Fibroblast of upper back skin (primary cell): ENCODE measurements at regions not wholly inside any gene's neighbourhood (a gene's known extent, or its start where the extent isn't known, plus 50 kb on each side); places are given as distances from the start of the nearest gene placed in this dataset.
A peak's percentile ranks its signal among the peaks of the same experiment; 100 is the strongest.

ENCODE experiments used
- DNase-seq: peaks from one replicate; pipeline ENCODE4 v3.0.0-alpha.2; 2013

DNA sequence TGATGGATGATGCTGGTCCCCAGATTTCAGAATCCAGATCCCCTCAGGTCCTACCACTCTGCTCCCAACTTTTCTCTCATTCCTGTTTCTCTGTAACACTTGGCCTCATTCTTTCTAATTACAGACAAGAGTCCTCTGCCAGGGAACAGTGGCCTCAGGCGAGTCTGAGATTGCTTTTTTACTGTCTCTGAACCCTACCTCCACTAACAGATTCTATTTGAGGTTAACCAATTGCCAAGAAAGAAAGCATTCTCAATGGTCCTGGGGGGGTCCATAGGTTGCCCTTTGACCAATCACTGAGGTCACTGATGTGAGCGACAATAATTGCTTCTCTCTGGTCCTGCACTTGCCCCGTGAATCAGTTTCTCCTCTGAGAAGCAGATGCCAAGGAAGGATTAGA is 145.2 kb upstream of the TMEM108 start:
- DNase-seq = no peak

DNA sequence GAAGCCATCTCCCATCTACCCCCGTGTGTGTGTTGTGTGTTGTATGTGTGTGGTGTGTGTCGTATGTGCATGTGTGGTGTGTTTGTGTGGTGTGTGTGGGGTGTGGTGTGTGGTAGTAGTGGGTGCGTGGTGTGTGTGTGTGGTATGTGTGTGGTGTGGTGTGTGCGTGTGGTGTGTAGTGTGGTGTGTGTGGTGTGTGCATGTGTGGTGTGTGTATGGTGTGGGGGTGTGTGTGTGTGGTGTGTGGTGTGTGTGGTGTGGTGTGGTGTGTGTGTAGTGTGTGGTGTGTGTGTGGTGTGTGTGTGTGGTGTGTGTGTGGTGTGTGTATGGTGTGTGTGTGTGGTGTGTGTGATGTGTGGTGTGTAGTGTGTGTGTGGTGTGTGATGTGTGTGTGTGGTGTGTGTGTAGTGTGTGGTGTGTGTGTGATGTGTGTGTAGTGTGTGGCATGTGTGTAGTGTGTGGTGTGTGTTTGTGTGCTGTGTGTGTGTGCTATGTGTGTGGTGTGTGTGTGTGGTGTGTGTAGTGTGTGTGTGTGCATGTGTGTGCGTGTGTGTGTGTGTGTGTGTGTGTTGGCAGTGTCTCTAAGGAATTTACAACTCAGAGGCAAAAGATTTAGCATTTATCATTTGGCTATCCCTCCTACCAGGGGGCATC is 156.3 kb upstream of the TMEM108 start:
- DNase-seq = no peak

DNA sequence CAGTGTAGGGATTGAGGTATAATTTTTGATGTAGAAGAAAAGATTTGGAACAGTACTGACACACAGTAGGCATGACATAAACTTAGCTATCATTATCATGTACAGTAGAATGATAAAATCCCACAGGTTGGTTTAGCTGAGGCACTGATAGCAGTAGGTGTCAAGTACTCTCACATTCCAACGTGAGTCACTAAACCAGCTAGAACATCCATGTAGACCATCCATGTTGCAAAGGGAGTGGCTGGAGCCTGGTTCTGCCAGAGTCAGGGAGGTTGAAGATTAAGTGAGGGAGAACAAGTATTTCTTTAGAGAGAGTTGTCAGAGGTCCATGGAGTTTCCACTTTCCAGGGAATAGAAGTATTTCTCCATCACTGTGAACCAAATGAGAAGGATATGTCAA is 157.2 kb upstream of the TMEM108 start:
- no peak for DNase-seq

DNA sequence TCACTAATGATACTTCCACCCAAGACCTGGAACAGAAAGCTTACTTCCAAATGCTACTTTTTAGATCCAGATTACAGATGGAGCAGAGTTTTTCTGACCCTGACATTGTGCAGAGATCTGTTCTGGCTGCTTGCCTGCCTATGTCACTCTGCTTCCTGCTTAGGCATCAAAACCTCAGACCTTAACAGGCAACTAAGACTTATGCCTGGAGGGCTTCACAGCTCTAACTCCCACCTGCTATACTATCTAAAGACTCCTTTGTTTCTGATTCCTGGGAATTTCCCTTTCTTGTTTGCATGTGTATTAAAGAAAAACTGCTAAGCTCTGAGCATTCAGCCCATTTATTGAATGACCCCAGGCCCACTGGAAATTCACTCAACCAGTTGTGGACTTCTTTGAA is 157.4 kb upstream of the NPHP3 start:
- DNase-seq = no peak

DNA sequence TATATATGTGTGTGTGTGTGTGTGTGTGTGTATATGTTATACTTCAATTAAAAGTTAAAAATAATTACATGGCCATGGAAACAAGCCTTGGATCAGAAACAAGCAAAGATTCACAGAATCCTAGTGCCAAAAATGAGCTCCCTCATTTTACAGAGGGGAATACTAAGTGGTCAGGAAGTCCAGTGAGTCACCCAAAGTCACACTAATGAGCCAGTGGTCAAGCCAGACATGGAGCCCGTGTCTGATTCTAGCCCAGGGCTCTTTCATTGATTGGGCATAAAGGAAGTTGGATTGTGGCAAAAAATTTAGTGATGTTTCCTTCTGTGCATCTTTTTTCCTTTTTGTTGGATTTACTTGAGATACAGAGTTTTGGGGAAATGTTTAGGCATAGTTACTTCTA is 152.5 kb upstream of the NPHP3 start:
- no peak for DNase-seq

DNA sequence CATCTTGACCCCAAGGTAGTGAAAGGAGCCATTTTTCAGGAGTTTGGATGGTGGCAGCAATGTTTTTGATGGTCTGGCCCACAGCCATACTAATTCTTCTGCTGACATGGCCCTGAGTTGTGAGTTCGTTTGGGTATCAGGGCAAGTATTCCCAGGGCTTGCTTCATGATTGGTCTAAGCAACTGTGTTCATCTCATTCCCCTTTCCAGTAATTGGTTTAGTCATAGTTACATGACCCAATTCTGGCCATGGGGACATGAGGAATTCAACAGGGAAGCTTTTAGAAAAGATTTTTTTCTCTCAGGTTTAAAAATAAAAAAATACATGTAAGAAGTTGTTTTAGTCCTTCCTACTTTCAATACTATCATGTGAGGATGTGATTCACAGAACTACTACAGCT is 150.5 kb upstream of the NPHP3 start:
- no peak for DNase-seq

DNA sequence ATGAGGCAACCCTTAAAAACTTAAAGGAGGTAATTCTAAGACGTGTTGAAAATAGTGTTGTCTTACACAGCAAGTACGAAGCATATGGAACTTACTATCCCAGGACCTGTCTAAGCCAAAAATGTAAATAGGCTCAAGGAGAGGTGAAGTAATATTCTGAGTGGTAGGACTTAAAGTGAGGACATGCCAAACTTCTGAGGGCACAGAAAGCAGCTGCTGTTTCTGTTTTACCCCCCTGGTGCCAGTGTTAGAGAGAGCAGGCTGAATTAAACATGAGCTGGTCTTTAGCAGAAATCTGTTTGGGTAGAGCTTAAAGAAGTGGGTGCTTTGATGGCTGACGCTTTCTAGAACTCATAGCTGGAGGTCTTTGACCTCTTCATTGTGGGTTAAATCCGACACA is 149.7 kb upstream of the NPHP3 start:
- no peak for DNase-seq

DNA sequence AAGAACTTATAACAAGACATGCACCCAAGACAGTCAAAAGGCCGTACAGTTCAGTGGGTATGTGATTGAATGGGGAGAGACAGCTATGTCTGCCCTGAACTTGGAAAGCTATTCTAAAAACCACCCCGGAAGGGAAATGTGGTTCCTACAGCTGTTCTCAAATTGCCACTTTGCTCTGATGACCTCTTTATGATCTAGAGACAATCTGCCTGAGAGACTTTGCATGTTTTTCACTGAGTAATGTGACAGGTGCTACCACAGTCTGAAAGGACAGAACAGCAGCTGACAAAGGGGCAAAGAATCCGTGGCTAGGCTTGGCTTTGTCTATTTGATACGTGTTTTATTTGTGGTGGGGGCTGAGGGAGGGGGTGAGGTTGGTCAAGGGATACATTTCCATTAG is 148.3 kb upstream of the NPHP3 start:
- DNase-seq = peak; percentile 9

DNA sequence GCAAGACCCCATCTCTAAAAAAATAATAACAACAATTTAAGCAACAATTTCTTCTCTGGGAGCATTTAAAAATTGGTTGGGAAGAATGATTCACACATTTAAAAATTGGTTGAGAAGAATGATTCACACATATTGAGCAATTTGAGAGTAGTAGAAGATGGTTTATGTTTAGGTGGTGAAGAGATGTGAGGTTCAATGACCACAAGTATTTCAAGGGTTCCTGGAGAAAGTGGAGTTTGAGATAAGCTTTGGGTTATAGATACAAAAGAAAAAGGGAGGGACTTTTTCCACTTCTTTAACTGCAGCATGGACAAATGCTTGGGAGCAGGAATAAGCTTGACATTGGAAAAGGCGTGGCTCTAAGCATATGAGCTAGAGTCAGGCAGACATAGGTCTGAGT is 145.7 kb upstream of the NPHP3 start:
- DNase-seq = peak; percentile 28

DNA sequence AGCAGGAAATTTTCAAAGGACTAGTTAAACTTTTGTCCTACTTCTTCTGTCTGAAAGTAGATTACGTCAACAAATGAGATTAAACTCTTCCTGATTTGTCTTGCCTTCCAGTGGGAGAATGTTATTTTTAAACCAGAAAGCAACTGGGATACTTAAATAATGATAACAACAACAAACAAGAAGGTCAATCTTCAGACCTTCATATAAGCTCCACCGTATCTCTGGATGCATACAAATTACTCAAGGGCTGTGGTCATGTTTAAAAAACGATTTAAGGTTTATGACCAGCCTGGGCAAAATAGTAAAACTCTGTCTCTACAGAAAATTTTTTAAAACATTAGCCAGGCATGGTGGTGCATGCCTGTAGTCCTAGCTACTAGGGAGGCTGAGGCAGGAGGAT is 145.3 kb upstream of the NPHP3 start:
- DNase-seq = no peak

DNA sequence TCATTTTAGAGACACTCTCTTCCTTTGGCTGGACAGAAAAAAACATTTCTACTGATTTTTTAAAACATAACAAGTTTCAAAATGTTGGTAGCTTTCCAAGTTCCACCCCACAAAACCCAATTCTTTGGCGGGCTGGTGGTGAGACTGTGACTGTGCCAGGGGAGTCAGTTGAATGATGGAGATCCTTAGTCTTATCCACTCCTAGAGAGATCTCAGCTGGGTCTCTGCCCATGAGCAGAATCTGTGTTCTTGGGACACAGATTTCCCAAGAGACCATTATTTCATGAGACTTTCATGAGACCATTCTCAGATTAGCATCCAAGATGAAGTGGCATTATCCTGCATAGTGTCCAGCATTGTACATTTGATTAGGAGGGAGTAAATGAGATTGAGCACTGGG is 135.1 kb upstream of the NPHP3 start:
- no peak for DNase-seq

DNA sequence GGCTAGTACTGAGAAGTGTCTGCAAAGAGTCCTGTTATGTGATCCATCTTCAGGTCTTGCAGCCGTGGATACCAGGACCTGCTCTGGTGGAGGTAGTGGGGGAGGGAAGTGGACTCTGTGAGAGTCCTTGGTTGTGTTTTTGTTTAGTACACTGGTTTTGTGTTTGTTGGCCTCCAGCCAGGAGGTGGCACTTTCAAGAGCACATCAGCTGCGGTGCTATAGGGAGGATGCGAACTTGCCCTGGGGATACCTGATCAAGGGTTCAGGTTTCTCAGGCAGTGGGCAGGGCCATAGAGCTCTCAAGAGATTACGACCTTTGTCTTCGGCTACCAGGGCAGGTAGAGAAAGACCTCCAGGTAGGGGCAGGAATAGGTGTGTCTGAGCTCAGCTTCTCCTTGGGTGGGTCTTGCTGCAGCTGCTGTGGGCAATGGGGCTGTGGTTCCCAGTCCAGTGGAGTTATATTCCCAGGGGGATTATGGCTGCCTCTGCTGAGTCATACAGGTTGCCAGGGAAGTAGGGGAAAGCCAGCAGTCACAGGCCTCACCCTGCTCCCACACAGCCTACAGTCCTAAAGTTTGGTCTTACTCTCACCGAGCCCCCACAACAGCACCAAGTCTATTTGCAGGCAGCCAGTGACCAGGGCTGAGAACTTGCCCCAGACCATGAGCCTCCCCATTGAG is 132.8 kb upstream of the NPHP3 start:
- no peak for DNase-seq

DNA sequence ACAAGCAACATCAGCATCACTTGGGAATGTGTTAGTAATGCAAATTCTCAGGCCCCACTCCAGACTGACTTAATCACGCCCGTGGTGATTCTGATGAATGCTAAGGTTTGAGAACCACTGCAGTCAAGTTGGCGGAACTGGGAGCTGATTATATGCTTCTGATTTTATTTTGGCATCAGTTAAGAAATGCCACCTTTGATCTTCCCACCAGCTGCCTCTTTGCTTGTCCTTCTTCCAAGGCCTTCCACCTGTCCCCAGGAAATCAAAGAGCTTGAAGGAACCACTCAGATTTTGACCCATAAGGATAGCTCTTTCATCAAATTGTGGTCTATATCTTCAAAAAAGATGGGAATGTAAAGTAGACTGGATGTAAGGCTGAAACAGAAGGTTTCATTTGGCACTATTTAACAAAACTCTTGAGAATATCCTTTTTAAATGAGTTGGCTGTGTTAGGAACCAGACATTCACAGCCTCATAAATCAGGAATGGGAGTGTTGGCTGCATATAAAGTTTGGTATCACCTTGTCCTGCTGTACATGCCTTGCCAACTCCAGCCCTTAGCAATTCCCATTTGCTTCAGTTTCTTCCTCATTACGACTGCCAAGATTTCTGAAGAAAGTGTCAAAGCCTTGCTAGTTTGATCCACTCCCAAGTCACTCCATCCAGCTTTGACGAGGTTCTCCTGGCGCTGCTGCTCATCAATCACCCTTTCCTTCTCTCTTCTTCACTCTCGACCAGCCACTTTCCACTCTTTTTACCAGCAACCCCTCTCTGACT is 125.8 kb upstream of the NPHP3 start:
- no peak for DNase-seq

DNA sequence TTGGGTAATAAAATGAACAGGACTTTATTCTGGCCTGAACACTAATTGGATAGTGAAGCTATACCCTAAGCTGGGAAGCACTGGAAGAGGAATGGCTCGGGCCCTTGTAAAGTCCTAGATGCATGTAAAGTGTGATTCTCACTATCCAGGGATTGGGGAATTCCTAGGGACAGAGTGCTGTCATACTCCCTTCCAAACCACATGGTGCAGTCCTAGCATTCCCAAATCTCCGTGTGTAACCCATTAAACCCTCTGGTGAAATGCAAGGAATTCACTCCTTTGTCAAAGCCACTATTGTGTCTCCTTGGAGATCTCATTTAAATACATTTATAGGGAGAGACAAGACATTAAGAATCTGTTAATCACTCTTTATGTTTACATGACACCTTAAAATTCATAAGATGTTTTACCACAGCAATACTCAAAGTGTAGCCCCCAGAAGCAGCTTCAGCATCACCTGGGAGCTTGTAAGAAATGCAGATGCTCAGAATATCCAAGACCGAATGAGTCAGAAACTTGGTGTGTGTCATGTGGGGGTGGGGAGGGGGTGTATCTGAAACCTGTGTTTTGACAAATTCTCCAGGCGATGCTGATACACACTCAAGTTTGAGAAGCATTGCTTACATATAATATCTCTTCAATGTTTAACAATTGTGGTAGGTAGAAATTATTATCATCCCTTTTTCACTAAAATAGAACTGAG is 121.8 kb upstream of the NPHP3 start:
- DNase-seq = no peak

DNA sequence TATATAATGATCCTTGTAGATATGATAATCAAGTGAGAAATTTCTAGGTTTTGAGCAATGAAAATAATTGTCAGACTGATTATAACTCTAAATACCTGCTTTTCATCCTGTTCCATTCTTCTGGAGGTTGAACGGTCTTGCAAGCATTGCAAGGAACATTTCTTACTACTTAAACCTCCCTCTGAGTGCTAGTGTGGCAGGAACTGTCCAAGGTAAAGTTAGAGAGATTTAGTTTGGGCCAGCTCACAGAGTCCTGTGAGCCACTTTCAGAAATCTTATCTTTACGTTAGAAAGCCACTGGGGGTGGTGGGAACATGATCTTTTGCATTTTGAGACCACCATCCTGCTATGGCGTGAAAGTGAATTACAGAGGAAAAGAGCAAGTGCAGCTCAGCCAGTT is 121.1 kb upstream of the NPHP3 start:
- no peak for DNase-seq

DNA sequence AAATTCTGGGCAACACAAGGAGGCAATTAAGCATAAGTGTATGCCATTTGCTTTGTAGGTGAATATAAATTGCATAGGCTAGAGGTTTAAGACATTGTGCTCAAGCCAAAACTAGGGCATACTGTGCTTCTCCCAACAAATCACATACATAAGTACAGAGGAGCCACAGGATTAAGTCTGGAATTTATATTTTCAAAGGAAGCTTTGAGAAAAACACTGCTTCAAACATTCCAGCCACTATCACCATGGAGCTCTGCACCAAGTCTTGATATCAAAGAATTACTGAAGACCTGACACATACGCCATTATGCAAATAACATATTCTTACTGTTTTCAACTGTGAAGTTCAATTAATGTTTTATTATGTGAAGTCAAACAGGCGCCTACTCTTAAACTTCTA is 119.4 kb upstream of the NPHP3 start:
- DNase-seq = no peak

DNA sequence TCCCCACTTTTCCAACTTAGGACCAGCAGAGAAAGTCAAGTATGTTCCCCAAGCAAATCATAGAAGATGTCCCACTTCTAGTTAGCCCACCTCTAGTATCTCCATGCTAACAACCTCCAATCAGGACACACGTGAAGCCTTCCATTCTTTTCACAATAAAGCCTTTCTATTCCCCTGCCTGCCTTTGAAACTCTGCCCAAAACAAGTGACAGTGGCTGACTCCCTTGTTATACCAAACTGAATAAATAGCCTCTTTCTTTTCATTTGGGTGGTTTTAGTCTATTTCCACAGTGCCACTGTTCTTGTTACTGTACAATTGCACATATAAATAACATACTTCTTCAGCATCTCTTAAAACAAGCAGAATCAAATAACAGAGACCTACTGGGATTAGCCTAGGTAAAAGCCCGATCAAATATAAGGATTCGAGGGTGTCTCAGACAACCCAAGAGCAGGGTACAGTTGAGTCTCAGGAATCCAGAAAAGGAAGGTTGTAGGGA is 118.0 kb upstream of the NPHP3 start:
- DNase-seq = no peak

DNA sequence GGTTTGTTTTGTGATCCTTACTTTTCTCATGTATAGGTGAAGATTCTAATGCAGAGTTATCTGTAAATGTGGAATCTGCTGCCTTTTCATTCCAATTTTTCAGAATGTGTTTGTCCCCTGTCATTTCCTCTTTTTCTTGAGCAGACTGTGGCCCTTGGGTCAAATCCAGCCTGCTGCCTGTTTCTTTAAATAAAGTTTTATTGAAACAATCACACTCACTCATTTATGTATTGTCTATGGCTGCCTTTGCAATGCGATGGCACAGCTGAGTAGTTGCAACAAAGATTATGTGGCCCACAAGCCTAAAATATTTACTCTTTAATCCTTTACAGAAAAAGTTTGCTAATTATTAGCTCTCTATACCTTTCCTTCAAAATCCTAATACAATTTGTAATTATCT is 116.3 kb upstream of the NPHP3 start:
- no peak for DNase-seq

DNA sequence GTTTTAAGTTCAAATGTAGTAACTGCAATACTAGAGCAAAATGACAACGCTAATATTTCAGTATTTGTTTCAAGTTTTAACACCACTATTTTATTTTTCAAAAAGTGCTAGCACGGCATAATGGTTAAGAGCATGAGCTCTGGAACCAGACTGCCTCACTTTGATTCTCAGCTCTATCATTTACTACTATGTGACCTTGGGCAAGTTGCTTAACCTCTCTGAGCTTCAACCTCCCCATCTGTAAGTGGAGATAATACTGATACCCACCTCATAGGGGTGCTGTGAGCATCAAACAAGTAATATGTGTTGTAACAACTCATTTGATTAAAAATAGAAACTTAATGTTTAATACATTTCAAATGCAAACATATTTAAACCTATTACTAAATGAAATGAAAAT is 115.4 kb upstream of the NPHP3 start:
- DNase-seq = no peak

DNA sequence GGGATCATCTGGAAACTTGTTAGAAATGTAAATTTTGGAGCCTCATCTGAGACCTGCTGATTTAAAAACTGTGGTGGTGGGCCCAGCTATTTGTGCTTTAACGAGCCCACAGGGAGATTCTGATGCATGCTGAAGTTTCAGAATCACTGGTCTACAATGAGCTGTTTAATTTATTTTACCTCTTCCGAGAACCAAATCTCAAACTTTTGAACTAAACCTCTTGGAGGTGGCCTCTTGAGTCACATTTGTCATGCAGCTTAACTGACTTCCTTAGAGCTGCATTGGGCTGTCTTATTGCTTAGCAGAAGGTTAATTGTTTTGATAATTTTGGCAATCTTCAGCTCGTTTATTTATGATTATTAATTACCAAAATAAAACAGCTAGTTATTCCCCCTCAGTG is 112.1 kb upstream of the NPHP3 start:
- DNase-seq = no peak

DNA sequence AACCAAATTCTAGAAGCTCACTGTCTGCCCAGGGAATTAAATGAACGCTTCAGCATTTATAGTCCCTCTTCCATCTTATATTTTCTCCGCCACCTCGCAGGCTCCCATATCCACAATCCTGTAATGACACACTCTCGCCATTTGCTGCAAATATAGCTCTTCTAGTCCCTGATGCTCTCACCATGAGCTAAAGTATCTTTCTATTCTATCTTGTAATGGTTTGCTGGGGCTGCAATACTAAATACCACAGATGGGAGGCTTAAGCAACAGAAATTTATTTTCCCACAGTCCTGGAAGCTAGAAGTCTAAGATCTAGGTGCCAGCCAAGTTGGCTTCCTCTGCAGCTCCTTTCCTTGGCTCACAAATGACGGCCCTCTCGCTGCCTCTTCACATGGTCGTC is 106.9 kb upstream of the NPHP3 start:
- no peak for DNase-seq

DNA sequence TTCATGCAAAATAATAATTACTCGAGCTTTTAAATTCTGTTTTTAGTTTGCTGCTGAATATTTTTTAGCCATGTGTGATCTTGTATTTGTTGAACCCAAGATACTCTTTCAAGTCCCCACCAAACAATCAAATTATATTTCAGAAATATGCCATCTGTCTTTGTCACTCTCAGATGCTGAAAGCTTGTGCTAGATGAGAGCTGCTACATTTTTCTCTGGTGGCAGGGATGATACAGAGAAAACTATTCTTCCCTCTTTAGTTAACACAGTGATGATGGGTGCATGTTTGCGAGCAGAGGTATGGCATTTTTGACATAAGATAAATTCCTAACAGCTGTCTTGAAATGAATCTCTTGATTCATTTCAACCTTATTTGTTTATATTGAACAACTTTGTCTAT is 100.6 kb upstream of the NPHP3 start:
- no peak for DNase-seq

DNA sequence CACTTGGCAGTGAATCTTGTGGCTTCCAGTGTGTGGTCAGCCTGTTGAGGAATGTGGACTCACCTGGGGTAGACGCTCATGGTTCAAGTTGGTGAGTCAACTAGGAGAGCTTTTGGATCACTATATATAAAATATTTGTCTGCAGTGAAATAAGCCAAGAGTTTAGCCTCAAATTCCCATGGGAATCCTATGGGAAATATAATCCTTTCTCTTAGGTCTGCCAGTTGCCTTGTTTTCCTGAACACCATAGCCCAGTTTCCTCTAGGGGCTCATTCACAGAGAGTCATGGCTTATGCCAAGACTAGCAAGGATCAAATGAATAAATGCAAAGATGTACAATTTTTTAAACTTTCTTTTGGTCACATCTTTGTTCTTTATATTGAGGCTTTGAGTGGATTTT is 100.1 kb upstream of the NPHP3 start:
- peak; percentile 70 for DNase-seq

DNA sequence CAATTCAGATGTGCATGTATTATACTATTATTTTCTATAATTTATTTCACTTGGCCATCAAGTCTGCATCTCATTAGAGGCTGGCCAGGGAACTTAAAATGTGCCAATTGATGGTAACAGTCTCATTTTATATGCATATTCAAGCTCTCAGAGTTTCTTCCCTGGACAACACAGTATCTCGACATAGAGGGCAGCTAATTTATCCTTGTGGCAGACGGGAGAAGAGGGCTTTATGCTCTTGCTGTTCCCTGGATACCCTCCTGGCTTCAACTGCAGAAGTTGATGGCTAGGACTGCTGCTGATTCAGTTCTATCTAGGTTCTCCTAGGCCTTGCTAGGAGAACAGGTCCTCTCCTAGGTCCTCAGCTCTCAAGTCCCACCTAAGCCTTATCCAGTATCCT is 99.1 kb upstream of the NPHP3 start:
- DNase-seq = no peak
